ENCODE measurements at regions not wholly inside any gene's neighbourhood (a gene's known extent, or its start where the extent isn't known, plus 50 kb on each side); places are given as distances from the start of the nearest gene placed in this dataset.
"Not testable (repeated sequence)": the region's sequence is repeated elsewhere in the genome, so short reads cannot be mapped to it uniquely, and the experiment has no call there.

DNA sequence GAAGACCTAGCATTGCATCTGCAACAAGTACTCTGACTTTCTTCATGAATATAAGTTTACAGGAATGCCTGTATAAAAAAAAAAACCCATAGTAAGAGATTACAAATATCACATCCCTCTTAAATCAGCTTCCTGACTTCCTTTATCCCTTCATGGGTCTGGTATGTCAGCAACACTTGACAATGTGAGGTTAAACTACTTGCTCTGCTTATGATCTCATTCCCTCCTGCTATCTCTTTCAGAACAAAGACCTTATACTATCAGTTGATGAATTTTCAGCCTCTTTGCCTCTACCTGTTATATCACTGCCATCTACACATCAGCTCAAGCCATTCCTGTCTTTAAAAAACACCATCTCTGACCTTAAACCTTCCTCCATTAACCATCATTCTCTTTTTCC is 130.9 kb upstream of the SAMSN1 start:
- peak; percentile 50 to 53 for DNase-seq

DNA sequence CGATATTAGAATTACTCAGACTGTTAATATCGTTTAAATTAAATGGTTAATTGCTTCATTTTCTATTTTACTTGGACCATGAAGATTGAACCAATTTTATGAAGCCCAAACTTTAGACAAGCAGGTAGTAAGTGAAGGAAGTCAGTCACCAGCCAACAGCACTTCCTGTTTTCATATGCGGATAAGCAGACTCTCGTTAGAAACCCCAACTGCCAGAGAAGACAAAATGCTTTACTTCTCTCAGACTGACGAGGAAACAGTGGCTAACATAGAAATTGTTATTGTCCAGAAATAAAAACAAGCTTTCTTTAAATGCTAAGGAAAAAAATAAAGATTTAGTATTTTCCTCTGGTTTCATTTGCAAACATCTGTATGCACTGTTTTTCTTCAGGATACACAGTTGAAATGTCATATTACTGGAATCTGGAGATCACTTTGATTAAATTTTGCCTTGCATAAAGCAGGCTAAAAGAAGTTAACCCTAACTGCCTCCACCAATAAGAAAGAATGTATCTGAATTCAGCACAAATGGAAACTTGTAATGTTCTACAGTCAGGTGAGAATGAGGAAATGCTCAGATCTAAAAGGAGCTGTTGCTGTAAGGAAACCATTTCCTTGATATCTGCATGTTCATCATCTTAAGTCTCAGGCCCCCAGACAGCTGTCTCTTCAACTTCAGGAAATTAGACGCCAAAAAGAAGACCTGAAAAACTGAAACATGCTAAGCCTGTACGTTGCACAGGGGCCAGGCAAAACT is 129.8 kb upstream of the SAMSN1 start:
- peak; percentile 49 to 60 for DNase-seq

DNA sequence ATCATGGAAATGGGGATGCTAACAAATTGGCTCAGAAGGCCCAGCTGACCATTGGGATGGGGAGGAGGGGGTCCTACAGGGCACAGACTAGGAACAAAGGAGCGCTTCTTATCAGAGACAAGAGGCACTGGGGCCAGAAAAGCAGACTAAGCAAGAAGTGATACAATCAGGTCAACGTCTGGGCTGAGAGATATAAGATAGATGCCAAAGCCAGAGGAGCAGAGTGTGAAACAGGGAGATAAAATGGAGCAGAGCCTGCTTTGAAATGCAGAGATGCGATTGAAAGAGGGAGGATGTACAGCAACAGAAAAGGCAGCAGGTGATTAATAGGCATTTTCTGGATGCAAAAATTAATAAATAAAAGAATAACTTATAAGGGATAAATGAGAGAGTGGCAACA is 127.5 kb upstream of the SAMSN1 start:
- no peak for DNase-seq

- peak; percentile 19 to 22 for DNase-seq
Measured at GRCh38 chr21:14672466-14672865, 126.4 kb upstream of the SAMSN1 start.

GRCh38 chr21:14670409-14670808 is 124.3 kb upstream of the SAMSN1 start:
- DNase-seq = no peak

DNA sequence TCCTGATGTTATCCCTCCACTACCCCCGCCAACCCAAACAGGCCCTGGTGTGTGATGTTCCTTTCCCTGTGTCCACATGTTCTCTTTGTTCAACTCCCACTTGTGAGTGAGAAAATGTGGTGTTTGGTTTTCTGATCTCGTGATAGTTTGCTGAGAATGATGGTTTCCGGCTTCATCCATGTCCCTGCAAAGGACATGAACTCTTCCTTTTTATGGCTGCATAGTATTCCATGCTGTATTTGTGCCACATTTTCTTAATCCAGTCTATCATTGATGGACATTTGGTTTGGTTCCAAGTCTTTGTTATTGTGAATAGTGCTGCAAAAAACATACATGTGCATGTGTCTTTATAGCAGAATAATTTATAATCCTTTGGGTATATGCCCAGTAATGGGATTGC is 123.0 kb upstream of the SAMSN1 start:
- not testable (repeated sequence) for DNase-seq

GRCh38 chr21:14657241-14658008 is 111.3 kb upstream of the SAMSN1 start:
- no peak for DNase-seq

GRCh38 chr21:14646893-14647292 is 100.8 kb upstream of the SAMSN1 start:
- DNase-seq = no peak

DNA sequence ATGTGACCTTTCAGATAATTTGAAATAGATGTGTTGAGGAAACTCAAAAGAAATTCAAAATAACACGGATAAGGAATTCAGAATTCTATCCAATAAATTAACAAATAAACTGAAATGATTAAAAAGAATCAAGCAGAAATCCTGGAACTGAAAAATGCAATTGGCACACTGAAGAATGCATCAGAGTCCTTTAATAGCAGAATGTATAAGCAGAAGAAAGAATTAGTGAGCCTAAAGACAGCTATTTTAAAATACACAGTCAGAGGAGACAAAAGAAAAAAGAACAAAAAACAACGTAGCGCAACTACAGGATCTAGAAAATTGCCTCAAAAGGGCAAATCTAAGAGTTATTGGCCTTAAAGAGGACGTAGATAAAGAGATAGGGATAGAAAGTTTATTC is 99.6 kb upstream of the SAMSN1 start:
- DNase-seq = no peak

- no peak for DNase-seq
Measured at GRCh38 chr21:14632359-14632758, 86.2 kb upstream of the SAMSN1 start.

- no peak for DNase-seq
Measured at GRCh38 chr21:14630556-14631069, 84.5 kb upstream of the SAMSN1 start.

DNA sequence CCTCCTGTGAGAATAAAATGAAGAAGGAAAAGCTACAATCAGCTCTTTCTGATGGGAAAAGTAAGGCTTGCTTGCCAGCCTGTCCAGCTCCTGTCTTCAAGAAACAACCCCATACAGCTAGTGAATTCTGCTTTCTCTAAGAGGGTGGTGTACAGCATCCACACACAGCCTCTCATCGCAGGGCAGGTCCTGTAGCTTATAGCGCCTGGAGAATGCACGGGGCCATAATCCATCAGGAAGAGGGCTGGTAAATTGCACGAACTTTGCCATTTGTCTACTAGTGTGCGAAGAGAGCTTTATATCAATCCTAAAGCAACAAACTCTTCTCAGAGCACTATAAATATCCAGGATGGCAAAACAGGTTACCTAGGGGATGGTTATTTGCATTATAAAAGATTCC is 83.3 kb upstream of the SAMSN1 start:
- no peak for DNase-seq

GRCh38 chr21:14623079-14623478 is 77.0 kb upstream of the SAMSN1 start:
- not testable (repeated sequence) for DNase-seq

GRCh38 chr21:14620152-14620551 is 74.0 kb upstream of the SAMSN1 start:
- peak; percentile 30 to 31 for DNase-seq

GRCh38 chr21:14617871-14618270 is 71.8 kb upstream of the SAMSN1 start:
- DNase-seq = no peak

DNA sequence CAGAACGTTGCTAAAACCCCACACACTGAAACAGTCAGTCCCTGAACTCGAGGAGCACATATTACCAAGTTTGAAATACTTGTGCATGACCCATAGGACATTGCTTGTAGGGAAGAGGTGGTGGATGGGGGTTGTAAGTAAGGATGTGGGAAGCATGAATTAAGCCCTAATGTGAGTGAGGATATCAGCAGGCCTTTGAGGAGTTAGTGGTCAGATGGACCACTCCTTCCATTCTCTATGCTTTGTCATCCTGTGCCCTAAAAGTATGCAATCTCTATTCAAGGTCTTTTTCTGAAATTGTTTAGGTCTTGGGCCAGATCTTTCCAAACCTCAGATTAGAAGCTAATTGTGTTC is 70.9 kb upstream of the SAMSN1 start:
- no peak for DNase-seq

DNA sequence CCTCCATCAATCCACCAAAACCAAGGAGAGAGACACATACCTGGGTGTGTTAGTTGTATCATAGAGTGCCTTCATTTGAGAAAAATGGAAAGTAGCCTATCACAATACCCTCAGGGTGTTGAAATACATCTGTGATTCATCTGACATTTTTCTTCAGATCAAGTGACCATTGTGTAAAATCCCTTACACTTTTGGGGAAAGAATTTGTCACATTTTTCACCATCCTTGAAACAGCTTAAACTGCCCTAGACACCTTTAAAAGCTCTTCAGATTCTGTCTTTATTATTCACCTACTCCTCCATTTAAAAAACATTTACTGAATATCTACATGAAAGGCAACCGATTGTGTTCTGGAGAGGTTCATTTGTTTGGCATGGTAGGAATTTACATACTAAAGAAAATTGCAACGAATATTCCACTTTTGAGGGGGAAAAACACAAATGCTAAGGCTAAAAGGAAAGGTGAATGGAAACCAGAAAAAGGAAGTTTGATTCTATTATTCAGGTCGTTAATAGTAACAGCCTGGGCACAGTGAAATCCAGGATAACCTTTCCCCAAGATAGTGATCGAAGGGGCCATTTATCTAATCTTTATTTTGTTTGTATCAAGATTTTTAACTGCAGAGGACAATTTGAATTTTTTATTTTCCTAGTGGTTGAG is 70.4 kb upstream of the SAMSN1 start:
- peak; percentile 14 to 42 for DNase-seq

DNA sequence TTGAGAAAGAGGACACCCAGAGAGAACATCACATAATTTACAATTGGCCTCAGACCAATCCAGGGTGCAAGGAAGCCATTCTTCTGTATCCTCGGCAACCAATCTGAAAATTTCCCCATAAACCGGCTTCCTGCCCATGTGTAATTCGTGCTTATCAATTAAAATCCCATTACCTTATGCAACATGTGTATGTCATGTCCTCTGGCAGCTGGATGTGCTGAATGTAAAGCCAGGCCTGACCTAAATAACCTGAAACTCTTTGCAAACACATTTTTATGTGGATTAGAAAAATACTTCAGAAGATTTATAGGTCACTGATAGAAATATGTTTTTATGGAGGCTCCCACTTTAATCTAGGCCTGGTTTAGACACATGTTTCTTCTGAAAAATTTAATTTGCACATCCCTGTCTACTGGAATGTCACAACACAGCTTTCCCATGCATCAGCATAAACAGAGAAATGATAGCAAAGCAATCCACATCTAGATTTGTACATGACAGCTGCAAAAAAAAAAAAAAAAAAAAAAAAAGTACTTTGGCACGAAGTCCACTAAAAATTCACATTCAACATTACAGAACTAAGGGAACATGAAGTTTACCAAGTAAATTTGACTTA is 69.4 kb upstream of the SAMSN1 start:
- DNase-seq = no peak

DNA sequence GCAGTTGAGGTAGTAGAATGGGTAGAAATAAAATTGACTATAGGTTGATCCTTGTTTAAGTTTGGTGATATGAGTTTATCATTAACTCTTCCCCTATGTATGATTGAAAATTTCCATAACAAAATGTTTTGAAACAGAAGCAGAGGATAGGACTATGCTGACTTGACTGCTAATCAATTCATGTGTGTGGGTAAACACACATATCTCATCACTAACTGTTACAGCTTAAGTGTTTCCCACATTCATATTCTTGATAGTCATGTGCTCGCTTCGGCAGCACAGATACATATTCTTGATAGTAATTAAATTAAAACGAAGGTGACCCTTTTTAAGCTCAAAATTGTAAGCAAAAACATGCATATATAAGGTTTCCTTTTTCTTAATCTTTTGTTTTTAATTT is 68.2 kb upstream of the SAMSN1 start:
- DNase-seq = no peak

DNA sequence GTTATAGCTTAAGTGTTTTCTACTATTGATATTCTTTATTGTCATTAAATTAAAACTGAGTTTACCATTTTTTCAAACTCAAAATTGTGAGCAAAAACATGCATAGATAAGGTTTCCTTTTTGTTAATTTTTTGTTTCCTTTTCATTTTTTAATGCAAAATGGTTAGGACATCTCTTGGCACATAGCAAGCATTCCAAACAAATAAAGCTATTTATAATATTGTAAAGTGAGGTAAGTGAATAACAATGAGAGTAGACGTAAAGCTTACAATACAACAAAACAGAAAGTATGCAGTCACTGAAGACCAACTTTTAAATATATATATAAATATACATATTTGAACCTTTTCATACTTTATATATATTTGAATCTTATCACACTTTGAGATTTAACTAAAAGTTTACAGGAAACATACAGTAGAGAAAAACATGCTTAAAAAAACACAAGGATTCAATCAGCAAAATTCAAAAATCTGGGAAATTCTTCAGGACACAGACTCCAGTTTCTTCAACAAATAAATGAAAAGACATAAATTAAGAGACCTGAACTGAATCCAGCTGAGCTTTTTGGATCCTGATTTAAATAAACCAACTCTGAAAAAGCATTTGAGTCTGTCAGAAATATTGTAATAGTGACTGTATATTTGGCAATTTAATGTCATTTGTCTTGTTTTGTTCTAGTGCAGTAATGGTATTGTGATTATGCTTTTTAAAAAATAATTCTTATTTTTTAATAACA is 67.5 kb upstream of the SAMSN1 start:
- no peak for DNase-seq

DNA sequence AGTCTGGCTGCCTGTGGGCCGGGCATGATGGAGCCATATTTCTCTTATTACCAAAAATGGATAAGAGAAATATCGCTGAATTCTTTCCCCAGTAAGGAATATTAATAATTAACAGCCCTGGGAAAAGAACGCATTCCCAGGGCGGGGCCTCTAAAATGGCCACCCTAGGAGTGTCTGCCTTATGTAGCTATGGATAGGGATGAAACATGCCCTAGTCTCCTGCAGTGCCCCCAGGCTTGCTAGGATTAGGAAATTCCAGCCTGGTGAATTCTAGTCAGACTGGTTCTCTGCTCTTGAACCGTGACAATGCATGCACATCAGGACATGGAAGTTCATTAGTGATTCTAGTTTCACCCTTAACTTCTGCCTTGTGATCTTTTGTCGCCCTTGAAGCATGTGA is 64.0 kb upstream of the SAMSN1 start:
- DNase-seq = not testable (repeated sequence)

- peak in 1 of 2 donors; percentile 1 for DNase-seq
Measured at GRCh38 chr21:14609274-14609673, 63.2 kb upstream of the SAMSN1 start.

All from inflammatory macrophage (primary cell).